LHCN-M2 (cell line): ENCODE measurements at regions not wholly inside any gene's neighbourhood (a gene's known extent, or its start where the extent isn't known, plus 50 kb on each side); places are given as distances from the start of the nearest gene placed in this dataset.

Experiments used
- DNase-seq: peaks from one replicate; pipeline ENCODE4 v3.0.0-alpha.2; 2012; ENCODE audit warnings: low read depth

DNA sequence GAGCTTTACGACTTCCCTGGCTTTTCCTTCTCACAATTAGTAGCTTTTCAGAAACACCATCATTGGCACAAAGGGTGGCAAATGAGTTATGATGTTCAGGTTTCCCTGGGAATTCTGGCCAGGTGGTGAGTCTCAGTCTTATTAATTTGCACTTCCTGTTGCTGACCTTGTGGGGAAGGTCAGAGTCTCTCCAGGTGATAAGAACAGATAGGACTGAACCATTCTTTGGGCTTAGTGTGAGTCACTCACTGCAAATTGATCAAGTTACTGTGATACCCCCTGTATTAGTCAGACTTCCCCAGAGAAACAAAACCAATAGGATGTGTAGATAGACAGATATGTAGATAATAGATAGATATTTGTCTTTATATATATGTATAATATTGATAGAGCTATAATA lies 53.8 kb upstream of the RANBP3L start:
- no peak for DNase-seq

- DNase-seq = no peak
Observed at GRCh38 chr5:36356915-36357314, 55.2 kb upstream of the RANBP3L start.

GRCh38 chr5:36357391-36357975 lies 55.8 kb upstream of the RANBP3L start:
- DNase-seq = peak; percentile 51

DNA sequence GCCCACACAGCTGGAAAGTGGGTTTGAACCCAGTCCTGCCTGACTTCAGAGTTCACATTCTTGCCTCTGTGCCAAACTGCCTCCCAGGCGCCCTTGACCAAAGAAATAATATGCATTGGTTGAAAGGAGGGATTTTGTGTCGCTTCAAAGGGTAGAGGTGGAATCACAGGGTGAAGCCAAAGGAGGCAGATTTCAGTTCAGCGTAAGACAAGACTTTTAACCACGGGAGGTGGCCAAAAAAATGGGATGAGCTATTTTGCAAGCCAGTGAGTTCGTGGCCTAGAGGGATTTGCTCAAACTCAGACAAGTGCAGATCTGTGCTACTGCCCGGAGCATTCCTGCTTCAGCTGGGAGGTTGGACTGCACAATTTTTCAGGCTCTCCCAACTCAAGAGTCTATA lies 57.6 kb upstream of the RANBP3L start:
- no peak for DNase-seq

- DNase-seq = no peak
Observed at GRCh38 chr5:36360307-36360706, 58.6 kb upstream of the RANBP3L start.

- DNase-seq = peak; percentile 56
Observed at GRCh38 chr5:36363101-36363500, 61.4 kb upstream of the RANBP3L start.

DNA sequence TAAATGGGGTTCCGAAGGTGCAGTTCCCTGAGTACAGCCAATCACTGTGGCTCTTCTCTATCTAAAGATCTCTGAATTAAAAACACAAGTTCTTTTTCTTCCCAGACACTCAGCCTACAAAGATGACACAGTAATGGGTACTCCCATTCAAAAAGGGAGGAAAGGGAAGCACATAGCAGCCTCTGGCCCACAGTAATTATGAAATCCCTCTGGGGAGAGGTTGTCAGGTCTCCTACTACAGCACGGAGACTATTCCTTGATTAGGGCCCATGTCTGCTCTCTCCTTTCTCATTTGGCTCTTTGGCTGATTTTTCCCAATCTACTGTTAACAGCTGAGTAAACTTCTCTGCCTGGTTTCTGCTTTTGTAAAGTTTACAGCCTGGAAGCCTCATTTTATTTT lies 62.0 kb upstream of the RANBP3L start:
- DNase-seq = no peak

DNA sequence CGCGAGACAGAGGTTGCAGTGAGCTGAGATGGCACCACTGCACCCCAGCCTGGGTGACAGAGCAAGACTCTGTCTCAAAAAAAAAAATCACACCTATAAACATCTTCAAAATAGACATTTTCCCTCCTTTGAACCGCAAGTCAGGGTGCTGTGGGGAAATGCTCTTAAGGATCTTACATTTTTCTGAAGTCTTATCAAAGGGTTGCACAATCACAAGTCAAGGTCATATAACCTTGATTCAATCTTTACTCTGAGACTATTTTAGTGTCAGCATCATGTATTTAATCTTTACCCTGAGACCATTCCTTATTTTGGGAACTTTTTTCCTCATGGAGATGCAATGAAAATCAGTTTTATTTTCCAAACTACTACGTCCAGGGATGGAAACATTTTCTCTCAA lies 62.8 kb upstream of the RANBP3L start:
- no peak for DNase-seq

DNA sequence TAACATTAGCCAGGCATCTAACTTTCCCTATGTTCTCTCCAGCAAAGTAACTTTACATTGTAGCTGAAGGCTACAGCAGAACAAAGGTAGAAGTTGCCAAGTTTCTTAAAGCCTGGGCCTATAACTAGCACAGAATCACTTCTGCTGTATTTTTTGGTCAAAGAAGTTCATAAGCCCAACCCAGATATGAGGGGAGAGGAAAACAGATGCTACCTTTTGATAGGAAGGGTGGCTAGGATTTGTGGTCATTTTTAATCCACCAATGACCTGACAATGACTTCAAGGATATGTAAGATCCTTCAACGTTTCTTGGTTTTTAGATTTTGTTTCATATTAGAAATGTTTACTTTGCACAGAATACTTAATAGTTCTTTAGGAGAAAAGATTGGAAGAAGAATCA lies 64.2 kb upstream of the RANBP3L start:
- DNase-seq = no peak

DNA sequence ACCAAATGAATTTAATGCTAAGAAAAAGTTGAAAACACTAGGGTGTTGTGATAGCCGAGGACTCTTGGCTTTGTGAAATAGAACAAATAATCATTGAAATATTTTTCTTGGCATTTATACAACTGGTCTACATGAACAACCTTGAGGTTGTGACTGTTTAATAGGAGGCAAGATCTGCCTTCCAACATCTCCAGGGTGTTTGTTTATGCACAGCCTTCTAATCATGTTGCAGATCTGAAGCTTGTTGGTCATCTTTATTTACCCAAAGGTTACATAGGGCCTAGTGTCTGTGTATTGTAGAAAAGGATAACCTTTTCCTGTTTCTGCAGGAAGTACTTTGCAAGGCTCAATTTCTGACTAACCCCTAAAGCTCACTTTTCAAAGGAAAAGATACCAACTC lies 65.2 kb upstream of the RANBP3L start:
- DNase-seq = peak; percentile 33

- DNase-seq = no peak
Observed at GRCh38 chr5:36367524-36367923, 65.8 kb upstream of the RANBP3L start.

DNA sequence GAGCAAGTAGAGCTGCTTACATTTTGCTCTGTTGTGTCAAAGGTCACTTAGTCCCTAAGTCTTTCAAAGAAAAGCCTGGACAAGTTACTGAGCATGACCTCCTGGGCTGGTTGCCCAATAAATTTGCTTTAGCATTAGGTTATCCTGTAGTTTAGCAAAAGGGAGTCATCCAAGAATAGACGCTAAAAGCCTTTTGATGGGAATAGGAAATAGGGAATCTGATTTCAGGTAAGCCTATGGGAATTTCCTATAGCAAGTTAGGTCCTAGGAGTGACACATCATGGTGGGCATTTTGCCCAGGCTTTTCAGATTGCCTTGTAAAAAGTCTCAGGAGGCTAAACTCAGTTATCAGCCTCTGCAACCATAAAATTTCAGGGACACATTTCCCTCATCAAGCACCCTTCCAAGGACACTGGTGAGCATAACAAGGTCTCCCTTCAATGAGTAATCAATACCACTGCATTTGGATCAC lies 67.6 kb upstream of the RANBP3L start:
- no peak for DNase-seq

GRCh38 chr5:36370073-36370472 lies 68.4 kb upstream of the RANBP3L start:
- no peak for DNase-seq

GRCh38 chr5:36371366-36371765 lies 69.7 kb upstream of the RANBP3L start:
- DNase-seq = no peak

DNA sequence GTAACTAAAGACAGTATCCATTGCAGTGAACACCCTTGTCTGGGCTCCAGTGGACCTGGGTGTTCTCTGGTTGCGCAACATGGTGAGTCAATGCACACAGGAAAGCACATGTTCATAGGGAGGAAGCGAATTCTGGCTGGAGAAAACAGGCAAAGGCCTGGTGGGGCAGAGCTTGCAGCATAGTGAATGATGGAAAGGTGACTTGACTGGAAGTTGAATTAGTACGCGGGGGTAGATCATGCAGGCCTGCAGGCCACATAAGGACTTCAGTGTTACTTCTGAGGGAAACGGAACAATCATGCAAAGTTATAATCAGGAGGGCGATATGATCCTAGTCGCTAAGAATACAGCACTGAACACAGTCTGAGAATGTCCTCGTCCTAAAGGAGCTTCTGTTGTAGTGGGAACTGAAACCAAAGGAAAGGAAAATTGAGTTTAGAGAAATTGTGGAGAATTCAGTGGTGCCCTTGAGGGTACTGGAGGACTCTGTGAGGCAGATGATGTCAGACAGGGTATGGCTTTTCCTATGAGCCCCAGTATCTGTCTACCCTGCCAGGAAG lies 71.9 kb upstream of the RANBP3L start:
- peak; percentile 91 for DNase-seq

- peak; percentile 96 for DNase-seq
Observed at GRCh38 chr5:36374266-36374862, 72.7 kb upstream of the RANBP3L start.

- no peak for DNase-seq
Observed at GRCh38 chr5:36377192-36377591, 75.5 kb upstream of the RANBP3L start.

DNA sequence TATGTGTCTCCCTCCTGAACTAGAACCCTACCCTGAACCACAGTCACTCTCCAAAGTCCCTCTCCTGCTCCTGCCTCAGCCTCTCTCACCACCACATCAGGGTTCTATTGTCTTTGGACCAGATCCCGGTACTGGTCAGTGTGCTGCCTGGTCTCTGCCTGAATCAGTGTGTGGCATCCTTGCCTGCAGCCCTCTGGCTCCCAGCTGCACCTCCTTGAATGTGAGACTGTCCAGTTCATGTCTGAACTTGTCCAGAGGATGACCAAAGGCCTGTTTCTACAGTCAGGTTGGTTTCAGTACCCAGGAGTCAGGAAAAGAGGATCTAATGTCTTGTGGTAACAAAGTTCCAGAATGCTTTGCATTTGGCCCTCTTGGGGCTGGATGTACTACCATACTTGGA lies 76.8 kb upstream of the RANBP3L start:
- peak; percentile 75 for DNase-seq

- DNase-seq = no peak
Observed at GRCh38 chr5:36382890-36383289, 81.2 kb upstream of the RANBP3L start.

GRCh38 chr5:36383942-36384341 lies 82.2 kb upstream of the RANBP3L start:
- DNase-seq = no peak

DNA sequence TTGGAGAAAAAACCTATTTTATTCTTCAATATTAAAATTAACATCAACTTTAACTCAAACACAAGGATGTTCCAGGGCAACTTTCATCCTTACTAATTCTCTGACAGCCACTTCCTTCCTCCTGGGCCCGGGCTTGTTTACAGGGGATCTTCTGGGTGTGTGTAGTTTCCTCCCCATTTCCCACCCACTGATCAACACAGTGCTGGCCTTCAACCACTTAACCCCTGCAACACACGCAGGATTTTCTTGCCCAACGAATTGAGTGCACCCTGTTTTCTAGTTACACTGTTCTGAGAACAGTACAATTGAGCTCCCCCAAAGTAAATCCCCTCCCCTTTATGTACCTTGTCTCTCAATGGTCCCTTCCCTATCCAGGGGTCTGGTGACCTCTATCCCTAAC lies 83.1 kb upstream of the RANBP3L start:
- DNase-seq = no peak

GRCh38 chr5:36385495-36385894 lies 83.8 kb upstream of the RANBP3L start:
- DNase-seq = no peak

DNA sequence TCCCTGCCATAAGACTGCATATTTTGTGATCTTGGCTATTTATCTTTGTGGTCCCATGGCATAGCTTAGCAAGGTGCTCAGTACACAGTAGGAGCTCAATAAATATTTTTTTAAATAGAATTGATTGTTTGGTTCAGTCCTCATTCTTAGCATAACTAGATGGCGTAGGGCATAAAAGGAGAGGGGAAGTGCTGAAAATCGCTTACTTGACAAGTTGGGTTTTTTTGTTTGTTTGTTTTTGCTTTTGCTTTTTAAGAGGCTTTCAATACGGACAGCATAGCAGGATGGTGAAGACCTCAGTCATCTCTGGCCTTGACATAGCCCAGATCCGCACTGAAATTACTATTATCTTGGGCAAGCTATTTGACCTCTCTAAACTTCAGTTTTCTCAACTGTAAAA lies 86.6 kb upstream of the RANBP3L start:
- DNase-seq = no peak

DNA sequence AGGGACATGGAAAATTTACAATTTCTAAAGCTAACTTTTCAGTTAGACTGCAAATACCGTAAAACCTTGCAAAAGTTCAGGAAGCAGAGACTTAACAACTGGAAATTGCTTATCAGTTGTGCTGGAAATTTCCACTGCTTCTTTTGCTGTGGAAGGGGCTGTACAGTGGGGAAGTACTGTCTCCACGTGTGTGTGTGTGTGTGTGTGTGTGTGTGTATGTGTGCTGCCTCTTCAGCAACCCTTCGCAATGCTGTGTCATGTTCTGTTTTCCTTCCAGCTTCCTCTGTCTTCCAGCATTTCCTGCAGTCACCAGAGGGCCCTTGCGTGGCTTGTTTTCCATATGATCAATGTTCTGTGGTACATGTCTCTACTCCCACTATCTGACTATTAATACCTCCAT lies 87.5 kb upstream of the RANBP3L start:
- DNase-seq = no peak
